ENCODE measurements at regions not wholly inside any gene's neighbourhood (a gene's known extent, or its start where the extent isn't known, plus 50 kb on each side); places are given as distances from the start of the nearest gene placed in this dataset.
"Not testable (repeated sequence)": the region's sequence is repeated elsewhere in the genome, so short reads cannot be mapped to it uniquely, and the experiment has no call there.

- DNase-seq = no peak
Measured at GRCh38 chr3:145899241-145899640, 261.7 kb downstream of the PLOD2 start.

- DNase-seq = no peak
Measured at GRCh38 chr3:145900056-145900829, 260.7 kb downstream of the PLOD2 start.

- no peak for DNase-seq
Measured at GRCh38 chr3:145902166-145902565, 258.8 kb downstream of the PLOD2 start.

- no peak for DNase-seq
Measured at GRCh38 chr3:145903472-145904013, 257.4 kb downstream of the PLOD2 start.

- DNase-seq = no peak
Measured at GRCh38 chr3:145904138-145904537, 256.8 kb downstream of the PLOD2 start.

- DNase-seq = no peak
Measured at GRCh38 chr3:145906301-145906700, 254.7 kb downstream of the PLOD2 start.

- no peak for DNase-seq
Measured at GRCh38 chr3:145906755-145907154, 254.2 kb downstream of the PLOD2 start.

GRCh38 chr3:145911016-145911415 is 250.0 kb downstream of the PLOD2 start:
- DNase-seq = no peak

GRCh38 chr3:145915787-145916186 is 245.2 kb downstream of the PLOD2 start:
- DNase-seq = no peak

- not testable (repeated sequence) for DNase-seq
Measured at GRCh38 chr3:145927736-145928135, 233.2 kb downstream of the PLOD2 start.

- no peak for DNase-seq
Measured at GRCh38 chr3:145936971-145937370, 224.0 kb downstream of the PLOD2 start.

- DNase-seq = no peak
Measured at GRCh38 chr3:145939431-145939830, 221.6 kb downstream of the PLOD2 start.

- no peak for DNase-seq
Measured at GRCh38 chr3:145942052-145942451, 218.9 kb downstream of the PLOD2 start.

- no peak for DNase-seq
Measured at GRCh38 chr3:145943952-145944351, 217.0 kb downstream of the PLOD2 start.

- DNase-seq = no peak
Measured at GRCh38 chr3:145951441-145951840, 209.5 kb downstream of the PLOD2 start.

- DNase-seq = peak; percentile 44
Measured at GRCh38 chr3:145952536-145952935, 208.4 kb downstream of the PLOD2 start.

- no peak for DNase-seq
Measured at GRCh38 chr3:145953316-145953715, 207.7 kb downstream of the PLOD2 start.

- no peak for DNase-seq
Measured at GRCh38 chr3:145959457-145960088, 201.4 kb downstream of the PLOD2 start.

GRCh38 chr3:145963111-145963510 is 197.9 kb downstream of the PLOD2 start:
- DNase-seq = no peak

- no peak for DNase-seq
Measured at GRCh38 chr3:145967043-145967442, 193.9 kb downstream of the PLOD2 start.

- DNase-seq = no peak
Measured at GRCh38 chr3:145971186-145971585, 189.8 kb downstream of the PLOD2 start.

- DNase-seq = no peak
Measured at GRCh38 chr3:145972851-145973250, 188.1 kb downstream of the PLOD2 start.

GRCh38 chr3:145981056-145981455 is 179.9 kb downstream of the PLOD2 start:
- DNase-seq = no peak

GRCh38 chr3:145983101-145983500 is 177.9 kb downstream of the PLOD2 start:
- no peak for DNase-seq

Data from right forelimb (tissue), 1 donor.